Endothelial cell of umbilical vein (primary cell): ENCODE measurements at regions not wholly inside any gene's neighbourhood (a gene's known extent, or its start where the extent isn't known, plus 50 kb on each side); places are given as distances from the start of the nearest gene placed in this dataset.
"Not testable (repeated sequence)": the region's sequence is repeated elsewhere in the genome, so short reads cannot be mapped to it uniquely, and the experiment has no call there.

ENCODE experiments used
- BruUV-seq: library from RNA; stranded (reverse); fragments of 400-500 nt; replicated peaks from 2 replicates; lab custom pipeline; 2021; lab: Mats Ljungman, UMichigan
- CTCF ChIA-PET: fragments of 300-600, 350-600 bp; sonication (Branson Sonifier 250); formaldehyde crosslinking; loops from one replicate; lab custom pipeline; 2021; ENCODE audit warnings: antibody characterized with exemption, inconsistent platforms; lab: Charles Lee
- POLR2A ChIA-PET: fragments of 300-600, 350-600 bp; sonication (Branson Sonifier 250); formaldehyde crosslinking; loops from one replicate; lab custom pipeline; 2021; ENCODE audit warnings: antibody characterized with exemption, inconsistent platforms; lab: Charles Lee
- DNase-seq: peaks from one replicate; pipeline ENCODE4 v3.0.0-alpha.2; 2011; ENCODE audit warnings: low read depth, low spot score
- FAIRE-seq: peaks from 2 replicates; lab custom pipeline; 2011; peaks lifted over from hg19 to GRCh38; lab: Jason Lieb, UNC
- H2AFZ ChIP-seq: 2 replicates; pipeline ENCODE4 v1.6.0; 2012; ENCODE audit warnings: low read depth, low read length, control low read depth, inconsistent platforms
- H3K27ac ChIP-seq: 2 replicates; pipeline ENCODE4 v1.5.1; 2011; ENCODE audit warnings: low read depth, mild to moderate bottlenecking, control low read depth, low read length, moderate library complexity; ENCODE audit not compliant: insufficient read depth
- H3K27me3 ChIP-seq, 2 experiments: 2 replicates each; pipeline versions ENCODE4 v1.6.0 to v1.6.1; 2011; ENCODE audit warnings: low read length in 2 of 2, mixed read lengths in 1 of 2; ENCODE audit not compliant: control insufficient read depth in 2 of 2, insufficient read depth in 2 of 2
- H3K36me3 ChIP-seq, 2 experiments: 2 replicates in 1 of 2; 3 replicates in 1 of 2; pipeline ENCODE4 v1.5.1; 2011; ENCODE audit warnings: low read length in 2 of 2, mild to moderate bottlenecking in 1 of 2, moderate library complexity in 1 of 2; ENCODE audit not compliant: control insufficient read depth in 2 of 2, insufficient read depth in 2 of 2; ENCODE audit errors: extremely low read depth in 1 of 2
- H3K4me1 ChIP-seq: 3 replicates; pipeline ENCODE4 v1.5.1; 2011; ENCODE audit warnings: mild to moderate bottlenecking, low read length; ENCODE audit not compliant: control insufficient read depth, insufficient read depth; ENCODE audit errors: extremely low read depth
- H3K4me2 ChIP-seq: 2 replicates; pipeline ENCODE4 v1.6.1; 2011; ENCODE audit warnings: low read length, control low read depth, mixed read lengths; ENCODE audit not compliant: insufficient read depth
- H3K4me3 ChIP-seq, 3 experiments: fragments of 200-600 bp in 1 of 3; sonication (generic), shearing (Covaris generic) in 1 of 3; replicated peaks in 1 of 3; 2 replicates each; pipeline ENCODE4 v1.5.1; 2011 to 2016; ENCODE audit warnings: control low read depth in 3 of 3, low read length in 3 of 3, mild to moderate bottlenecking in 2 of 3, inconsistent platforms in 1 of 3, low read depth in 1 of 3, moderate library complexity in 1 of 3; ENCODE audit not compliant: insufficient read depth in 1 of 3
- H3K79me2 ChIP-seq: 2 replicates; pipeline ENCODE4 v1.6.0; 2012; ENCODE audit warnings: low read length, inconsistent platforms; ENCODE audit not compliant: control insufficient read depth, insufficient read depth
- H3K9ac ChIP-seq: replicated peaks from 2 replicates; pipeline ENCODE3; 2011; ENCODE audit warnings: low read length, control low read depth; ENCODE audit not compliant: insufficient read depth; ENCODE audit errors: extremely low read depth
- H3K9me1 ChIP-seq: replicated peaks from 3 replicates; pipeline ENCODE4 v1.6.0; 2011; ENCODE audit warnings: mild to moderate bottlenecking, low read length; ENCODE audit not compliant: control insufficient read depth, insufficient read depth; ENCODE audit errors: extremely low read depth
- H3K9me3 ChIP-seq: replicated peaks from 2 replicates; pipeline ENCODE4 v1.5.1; 2012; ENCODE audit warnings: low read length, inconsistent platforms; ENCODE audit not compliant: control insufficient read depth, insufficient read depth
- H4K20me1 ChIP-seq: replicated peaks from 2 replicates; pipeline ENCODE3; 2011; ENCODE audit warnings: mild to moderate bottlenecking, low read length; ENCODE audit not compliant: control insufficient read depth, insufficient read depth; ENCODE audit errors: extremely low read depth
- CTCF ChIP-seq, 2 donors: IDR thresholded peaks; 1 replicate in 1 of 2; 2 replicates in 1 of 2; pipeline ENCODE4 v1.5.1; 2011; ENCODE audit warnings: low read length in 2 of 2, mild to moderate bottlenecking in 2 of 2, moderate library complexity in 2 of 2, control low read depth in 1 of 2, inconsistent platforms in 1 of 2, low read depth in 1 of 2; ENCODE audit not compliant: insufficient read depth in 1 of 2; ENCODE audit errors: extremely low read depth in 1 of 2
- EZH2 ChIP-seq: IDR thresholded peaks from 2 replicates; pipeline ENCODE4 v1.6.1; 2012; ENCODE audit warnings: borderline replicate concordance, low read depth, mild to moderate bottlenecking, moderate library complexity, low read length, inconsistent platforms; ENCODE audit not compliant: severe bottlenecking
- FOS ChIP-seq: IDR thresholded peaks from 2 replicates; pipeline ENCODE4 v1.6.1; 2011; ENCODE audit warnings: mild to moderate bottlenecking, low read length, moderate library complexity, borderline replicate concordance; ENCODE audit not compliant: insufficient read depth
- GATA2 ChIP-seq: IDR thresholded peaks from 2 replicates; pipeline ENCODE4 v1.7.0; 2011; ENCODE audit warnings: low read depth, mild to moderate bottlenecking, moderate library complexity, mixed read lengths, low read length; ENCODE audit not compliant: insufficient read length, insufficient read depth
- JUN ChIP-seq: IDR thresholded peaks from 2 replicates; pipeline ENCODE4 v1.6.1; 2011; ENCODE audit warnings: borderline replicate concordance, low read depth; ENCODE audit not compliant: insufficient read length, insufficient read depth
- MAX ChIP-seq: IDR thresholded peaks from 2 replicates; pipeline ENCODE4 v1.6.1; 2011; ENCODE audit not compliant: insufficient read depth, insufficient read length
- MYC ChIP-seq: IDR thresholded peaks from one replicate; pipeline ENCODE4 v1.6.1; 2011; ENCODE audit warnings: mild to moderate bottlenecking, low read depth, low read length
- POLR2A ChIP-seq: IDR thresholded peaks from 2 replicates; pipeline ENCODE4 v1.6.1; 2012; ENCODE audit warnings: low read depth, mild to moderate bottlenecking, control low read depth, low read length
- POLR2AphosphoS5 ChIP-seq: IDR thresholded peaks from 2 replicates; pipeline ENCODE4 v1.6.1; 2012; ENCODE audit warnings: low read depth, mild to moderate bottlenecking, control low read depth, low read length, moderate library complexity; ENCODE audit not compliant: insufficient read depth
- dilution Hi-C: fragments of 300-500 bp; cut with MboI; formaldehyde crosslinking; loops from one replicate; pipeline ENCODE4 v1.15.0; 2019; ENCODE audit warnings: low sequenced_read_pairs; ENCODE audit not compliant: extremely low pct_ligation_motif_present
- intact Hi-C: fragments of 100-400 bp; cut with micrococcal nuclease; formaldehyde crosslinking; loops from one replicate; pipeline ENCODE4 v1.10.0; 2022

DNA sequence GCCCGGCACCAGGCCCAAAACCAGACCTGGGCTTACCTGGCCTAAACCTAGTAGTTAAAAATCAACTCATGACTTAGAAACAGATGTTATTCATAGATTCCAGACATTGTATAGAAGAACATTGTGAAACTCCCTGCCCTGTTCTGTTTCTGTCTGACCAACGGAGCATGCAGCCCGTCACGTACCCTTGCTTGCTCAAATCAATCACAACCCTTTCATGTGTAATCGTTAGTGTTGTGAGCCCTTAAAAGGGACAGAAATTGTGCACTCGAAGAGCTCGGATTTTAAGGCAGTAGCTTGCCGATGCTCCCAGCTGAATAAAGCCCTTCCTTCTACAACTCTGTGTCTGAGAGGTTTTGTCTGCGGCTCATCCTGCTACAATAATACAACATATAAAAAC is 209.5 kb upstream of the BTBD3 start:
- H3K36me3 ChIP-seq, H3K4me2 ChIP-seq, H2AFZ ChIP-seq, DNase-seq, BruUV-seq, intact Hi-C loops, H4K20me1 ChIP-seq, FAIRE-seq, H3K27ac ChIP-seq, dilution Hi-C loops, H3K4me3 ChIP-seq, H3K9me1 ChIP-seq, H3K4me1 ChIP-seq, H3K79me2 ChIP-seq, CTCF ChIA-PET, H3K9ac ChIP-seq, POLR2A ChIA-PET, H3K27me3 ChIP-seq, H3K9me3 ChIP-seq: not testable (repeated sequence)

GRCh38 chr20:11711214-11711613 is 206.5 kb upstream of the BTBD3 start:
- intact Hi-C loops, result no loop called here
- Histone ChIP-seq H3K9ac (no peak overlapping the region), H2AFZ (no peak overlapping the region), H3K4me2 (no peak overlapping the region), H3K9me1 (no peaks in the 10 kb centered on the region), H3K27me3 (peaks cover 1 to 2% of the 10 kb centered on the region in 2 experiments), H3K4me1 (no peaks in the 10 kb centered on the region), H3K27ac (no peak overlapping the region), H3K79me2 (no peaks in the 10 kb centered on the region), H3K36me3 (no peaks in the 10 kb centered on the region), H3K4me3 (no peak overlapping the region), H4K20me1 (no peaks in the 10 kb centered on the region), H3K9me3 (no peaks in the 10 kb centered on the region)
- TF ChIP-seq POLR2AphosphoS5 (no peak), GATA2 (no peak), POLR2A (no peak), CTCF (IDR thresholded peaks at IDR 0.05; ENCODE audit: extremely low read depth in 1 of 2, insufficient read depth in 1 of 2, low read depth in 1 of 2, low read length in 2 of 2) (no peak), MAX (no peak), JUN (no peak), FOS (no peak), MYC (no peak), EZH2 (no peak)
- dilution Hi-C loops, result no loop called here
- DNase-seq (no peak), FAIRE-seq (no peak)
- no TSS peak for BruUV-seq
- ChIA-PET POLR2A (no interaction called here), CTCF (interaction anchor here (0.7 to 1.6 kb wide), 4 partner anchors 9 to 20 kb away, joined by 3 to 4 read pairs (median 4); no protein-coding TSS in a partner anchor)
